ENCODE measurements at regions not wholly inside any gene's neighbourhood (a gene's known extent, or its start where the extent isn't known, plus 50 kb on each side); places are given as distances from the start of the nearest gene placed in this dataset.
"Not testable (repeated sequence)": the region's sequence is repeated elsewhere in the genome, so short reads cannot be mapped to it uniquely, and the experiment has no call there.

- no peak for DNase-seq
Measured at GRCh38 chr9:108270561-108270960, 585.2 kb downstream of the ACTL7B start.

GRCh38 chr9:108270051-108270450 lies 585.7 kb downstream of the ACTL7B start:
- DNase-seq, result no peak

GRCh38 chr9:108269371-108269770 lies 586.4 kb downstream of the ACTL7B start:
- no peak for DNase-seq

GRCh38 chr9:108265065-108265464 lies 590.7 kb downstream of the ACTL7B start:
- no peak for DNase-seq

GRCh38 chr9:108264093-108264492 lies 591.7 kb downstream of the ACTL7B start:
- DNase-seq, result no peak

GRCh38 chr9:108262836-108263235 lies 593.0 kb downstream of the ACTL7B start:
- DNase-seq, result no peak

GRCh38 chr9:108259917-108260675 lies 595.7 kb downstream of the ACTL7B start:
- no peak for DNase-seq

GRCh38 chr9:108258640-108259039 lies 597.1 kb downstream of the ACTL7B start:
- DNase-seq, result no peak

- no peak for DNase-seq
Measured at GRCh38 chr9:108257382-108257781, 598.4 kb downstream of the ACTL7B start.

GRCh38 chr9:108254236-108254635 lies 601.5 kb downstream of the ACTL7B start:
- DNase-seq, result no peak

- not testable (repeated sequence) for DNase-seq
Measured at GRCh38 chr9:108247391-108247790, 608.4 kb downstream of the ACTL7B start.

- DNase-seq, result no peak
Measured at GRCh38 chr9:108245901-108246300, 609.9 kb downstream of the ACTL7B start.

GRCh38 chr9:108245331-108245730 lies 610.5 kb downstream of the ACTL7B start:
- DNase-seq, result no peak

- DNase-seq, result no peak
Measured at GRCh38 chr9:108244686-108245085, 611.1 kb downstream of the ACTL7B start.

GRCh38 chr9:108241384-108242073 lies 614.3 kb downstream of the ACTL7B start:
- DNase-seq, result no peak

GRCh38 chr9:108239696-108240321 lies 616.0 kb downstream of the ACTL7B start:
- DNase-seq, result no peak

GRCh38 chr9:108235609-108236008 lies 620.2 kb downstream of the ACTL7B start:
- no peak for DNase-seq

GRCh38 chr9:108234811-108235210 lies 621.0 kb downstream of the ACTL7B start:
- no peak for DNase-seq

GRCh38 chr9:108225149-108225800 lies 630.5 kb downstream of the ACTL7B start:
- no peak for DNase-seq

GRCh38 chr9:108224716-108225115 lies 631.1 kb downstream of the ACTL7B start:
- no peak for DNase-seq

- no peak for DNase-seq
Measured at GRCh38 chr9:108219664-108220063, 636.1 kb downstream of the ACTL7B start.

- no peak for DNase-seq
Measured at GRCh38 chr9:108217431-108218349, 638.1 kb downstream of the ACTL7B start.
